ENCODE measurements at regions not wholly inside any gene's neighbourhood (a gene's known extent, or its start where the extent isn't known, plus 50 kb on each side); places are given as distances from the start of the nearest gene placed in this dataset.
A peak's percentile ranks its signal among the peaks of the same experiment; 100 is the strongest.
"Not testable (repeated sequence)": the region's sequence is repeated elsewhere in the genome, so short reads cannot be mapped to it uniquely, and the experiment has no call there.

- DNase-seq: no peak
These were observed 112.3 kb downstream of the PCSK1 start for GRCh38 chr5:96320797-96321196.

DNA sequence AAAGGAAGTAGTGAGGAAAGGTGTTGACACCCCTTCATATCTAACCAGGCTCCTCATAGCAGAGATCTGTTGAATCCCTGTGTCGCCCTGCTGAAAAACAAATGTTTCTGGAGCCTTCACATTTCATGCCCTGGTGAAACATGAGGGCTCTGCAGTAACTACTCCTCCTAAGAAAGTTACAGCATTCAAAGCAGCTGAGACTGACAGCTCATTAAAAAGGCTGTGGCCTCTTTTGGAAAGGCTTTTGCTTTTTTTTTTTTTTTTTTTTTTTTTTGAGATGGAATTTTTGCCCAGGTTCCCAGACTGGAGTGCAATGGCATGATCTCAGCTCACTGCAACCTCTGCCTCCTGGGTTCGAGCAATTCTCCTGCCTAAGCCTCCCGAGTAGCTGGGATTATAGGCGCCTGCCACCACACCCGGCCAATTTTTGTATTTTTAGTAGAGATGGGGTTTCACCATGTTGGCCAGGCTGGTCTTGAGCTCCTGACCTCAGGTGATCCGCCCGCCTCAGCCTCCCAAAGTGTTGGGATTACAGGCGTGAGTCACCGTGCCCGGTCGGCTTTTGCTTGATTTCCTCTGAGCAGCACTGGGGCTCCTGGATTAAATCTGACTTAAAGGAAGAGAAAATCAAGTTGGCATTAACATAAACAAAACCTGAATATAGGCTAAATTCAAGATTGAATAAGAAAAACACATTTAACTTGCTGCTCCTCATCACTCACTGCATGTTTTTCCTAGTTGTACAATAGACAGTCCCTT is 112.9 kb downstream of the PCSK1 start:
- DNase-seq: not testable (repeated sequence)

DNA sequence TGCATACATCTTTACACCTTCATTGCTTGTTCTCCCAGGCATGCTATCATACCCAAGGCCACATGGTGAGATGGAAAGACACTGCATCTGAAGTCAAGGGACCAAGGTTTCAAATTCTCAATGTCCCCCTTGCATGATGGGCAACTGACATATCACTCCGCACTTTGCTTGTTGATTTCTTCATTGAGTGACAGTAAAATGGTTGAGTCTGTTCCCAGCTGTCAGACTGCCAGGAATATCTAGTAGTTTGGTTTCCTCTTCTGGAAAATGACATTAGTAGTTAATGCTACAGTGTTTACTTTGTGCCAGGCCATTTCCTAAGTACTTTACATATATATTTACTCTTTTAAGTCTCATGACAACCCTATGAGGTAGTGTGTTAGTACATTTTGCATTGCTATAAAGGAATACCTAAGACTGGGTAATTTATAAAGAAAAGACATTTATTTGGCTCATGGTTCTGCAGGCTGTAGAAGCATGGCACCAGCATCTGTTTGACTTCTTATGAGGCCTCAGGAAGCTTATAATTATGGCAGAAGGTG is 114.4 kb downstream of the PCSK1 start:
- DNase-seq: no peak

DNA sequence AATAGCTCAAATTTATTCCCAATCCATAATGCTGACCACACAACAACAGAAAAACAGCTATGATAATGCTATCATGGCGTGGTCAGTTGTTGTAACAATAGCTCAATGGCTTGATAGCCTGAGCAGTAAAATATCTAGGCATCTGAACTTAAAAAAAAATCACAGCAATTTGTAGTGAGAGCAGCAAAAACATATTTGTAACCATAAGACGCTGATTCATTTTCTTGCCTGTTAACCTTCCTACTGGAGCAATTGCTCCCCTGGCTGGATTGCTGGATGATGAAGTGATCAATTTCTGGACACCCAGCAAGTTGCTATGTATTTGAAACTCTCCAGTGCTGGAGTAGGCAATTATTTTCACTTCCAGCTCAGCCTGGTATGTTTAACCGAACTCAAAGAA is 115.1 kb downstream of the PCSK1 start:
- DNase-seq: no peak

- DNase-seq: no peak
These were observed 116.6 kb downstream of the PCSK1 start for GRCh38 chr5:96316487-96316886.

DNA sequence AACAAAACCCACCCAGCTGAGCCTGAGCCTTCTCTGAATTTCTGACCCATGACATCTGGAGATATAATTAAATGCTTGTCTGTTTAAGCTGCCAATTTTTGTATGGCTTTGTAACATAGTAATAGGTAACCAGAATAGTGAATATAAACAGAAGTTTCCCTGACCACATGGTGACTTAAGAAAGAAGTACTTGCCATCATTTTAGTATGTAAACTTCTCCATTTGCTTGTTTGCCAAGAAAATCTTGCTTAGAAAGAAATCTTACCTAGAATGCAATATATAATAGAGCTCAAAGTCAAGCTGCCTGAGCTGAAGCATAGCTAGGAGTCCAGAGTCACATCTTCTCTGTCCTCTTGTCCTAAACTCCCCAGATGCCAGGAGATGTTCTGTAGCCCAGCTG is 117.0 kb downstream of the PCSK1 start:
- no peak for DNase-seq

DNA sequence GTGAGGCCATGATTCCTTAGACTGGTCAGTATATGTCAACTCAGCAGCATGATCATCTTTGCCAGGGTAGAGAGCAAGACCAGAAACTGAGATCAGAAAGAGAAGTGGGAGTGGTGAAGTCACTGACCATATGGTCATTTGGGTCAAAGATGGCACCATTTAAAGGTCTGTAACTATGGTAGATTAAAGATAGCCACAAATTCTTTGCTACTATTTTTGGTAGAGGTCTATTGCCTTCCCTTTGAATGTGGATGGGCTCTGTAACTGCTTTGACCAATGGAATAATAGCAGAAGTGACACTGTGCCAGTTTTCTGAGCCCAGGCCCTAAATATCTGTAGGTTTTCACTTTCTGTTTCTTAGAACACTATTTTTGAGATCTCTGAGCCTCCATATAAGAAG is 117.6 kb downstream of the PCSK1 start:
- DNase-seq: no peak

DNA sequence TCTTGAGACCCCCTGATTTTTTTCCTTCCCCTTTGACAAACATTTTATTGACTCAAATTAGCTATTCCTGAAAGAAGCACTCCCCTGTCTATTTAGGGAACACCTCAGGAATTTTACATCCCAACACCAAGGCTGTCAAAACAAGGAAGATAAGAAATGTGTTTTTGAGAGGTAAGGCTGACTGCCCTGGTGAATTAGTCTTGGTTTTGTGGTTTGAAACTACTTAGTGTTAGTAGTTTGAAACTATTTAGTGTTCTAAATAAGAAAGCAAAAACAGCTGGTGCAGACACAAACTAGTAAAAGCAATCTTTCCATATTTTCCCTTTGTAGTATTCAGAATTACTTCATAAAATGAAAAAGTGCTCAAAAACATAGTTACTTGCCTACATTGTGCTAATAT is 120.7 kb downstream of the PCSK1 start:
- no peak for DNase-seq

DNA sequence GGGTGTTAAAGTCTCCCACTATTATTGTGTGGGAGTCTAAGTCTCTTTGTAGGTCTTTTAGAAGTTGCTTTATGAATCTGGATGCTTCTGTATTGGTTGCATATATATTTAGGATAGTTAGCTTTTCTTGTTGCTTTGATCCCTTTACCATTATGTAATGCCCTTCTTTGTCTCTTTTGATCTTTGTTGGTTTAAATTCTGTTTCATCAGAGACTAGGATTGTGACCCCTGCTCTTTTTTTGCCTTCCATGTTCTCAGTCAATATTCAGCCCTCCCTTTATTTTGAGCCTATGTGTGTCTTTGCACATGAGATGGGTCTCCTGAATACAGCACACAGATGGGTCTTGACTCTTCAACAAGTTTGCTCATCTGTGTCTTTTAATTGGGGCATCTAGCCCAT is 126.0 kb downstream of the PCSK1 start:
- not testable (repeated sequence) for DNase-seq

GRCh38 chr5:96302174-96302738 is 130.8 kb downstream of the PCSK1 start:
- no peak for DNase-seq

- no peak for DNase-seq
These were observed 132.1 kb downstream of the PCSK1 start for GRCh38 chr5:96300976-96301375.

GRCh38 chr5:96297867-96298266 is 135.2 kb downstream of the PCSK1 start:
- DNase-seq: no peak

- DNase-seq: peak in 10 of 58 donors; percentile 0 to 15 (median 5)
These were observed 135.8 kb downstream of the PCSK1 start for GRCh38 chr5:96297290-96297689.

- DNase-seq: no peak
These were observed 138.2 kb downstream of the PCSK1 start for GRCh38 chr5:96294884-96295202.

GRCh38 chr5:96293966-96294883 is 138.8 kb downstream of the PCSK1 start:
- no peak for DNase-seq

- DNase-seq: no peak
These were observed 140.3 kb downstream of the PCSK1 start for GRCh38 chr5:96292582-96293247.

DNA sequence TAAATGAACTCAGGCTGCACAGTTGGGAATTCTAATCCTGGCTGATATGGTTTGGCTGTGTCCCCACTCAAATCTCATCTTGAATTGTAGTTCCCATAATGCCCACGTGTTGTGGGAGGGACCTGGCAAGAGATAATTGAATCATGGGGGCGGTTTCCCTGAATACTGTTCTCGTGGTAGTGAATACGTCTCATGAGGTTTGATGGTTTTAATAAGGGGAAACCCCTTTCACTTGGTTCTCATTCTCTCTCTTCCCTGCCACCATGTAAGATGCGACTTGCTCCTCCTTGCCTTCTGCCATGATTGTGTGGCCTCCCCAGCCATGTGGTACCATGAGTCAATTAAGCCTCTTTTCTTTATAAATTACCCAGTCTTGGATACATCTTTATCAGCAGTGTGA is 143.8 kb downstream of the PCSK1 start:
- not testable (repeated sequence) for DNase-seq

DNA sequence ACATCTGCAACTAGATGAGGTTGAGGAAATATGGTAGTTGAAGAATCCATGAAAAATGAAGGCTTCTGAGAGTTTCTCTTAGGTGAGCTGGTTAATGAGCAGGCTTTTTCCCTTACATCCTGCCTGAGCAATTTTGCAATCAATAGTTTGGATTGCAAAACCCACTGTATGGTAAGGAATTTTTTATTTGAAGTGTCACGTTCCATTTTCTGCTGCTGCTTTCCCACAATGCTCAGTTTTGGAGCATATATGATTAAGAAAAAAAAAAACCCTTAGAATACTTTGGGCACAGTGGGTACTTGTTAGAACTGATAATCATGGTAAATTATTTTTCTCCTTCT is 144.2 kb downstream of the PCSK1 start:
- DNase-seq: no peak

GRCh38 chr5:96288166-96288844 is 144.7 kb downstream of the PCSK1 start:
- DNase-seq: no peak

GRCh38 chr5:96287136-96287535 is 145.9 kb downstream of the PCSK1 start:
- no peak for DNase-seq

DNA sequence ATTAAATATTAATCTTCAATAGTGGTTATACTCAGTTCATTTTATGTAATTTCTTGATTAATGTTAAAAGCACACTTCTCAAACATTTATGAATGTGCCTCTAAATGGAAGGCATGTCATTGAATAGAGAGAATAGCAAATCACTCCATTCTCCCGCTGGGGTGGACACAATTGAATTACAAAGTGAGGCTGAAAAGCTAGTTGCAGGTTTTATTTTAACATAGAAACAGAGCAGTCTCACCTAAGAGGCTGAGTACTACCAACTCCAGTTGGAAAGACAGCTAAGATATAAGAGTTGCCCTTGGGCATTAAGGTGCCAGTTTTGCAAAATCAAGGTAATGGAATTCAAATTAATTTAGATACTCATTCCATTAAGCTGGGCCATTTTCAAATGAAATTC is 147.2 kb downstream of the PCSK1 start:
- DNase-seq: no peak
